Glomerular visceral epithelial cell (primary cell): ENCODE measurements at regions not wholly inside any gene's neighbourhood (a gene's known extent, or its start where the extent isn't known, plus 50 kb on each side); places are given as distances from the start of the nearest gene placed in this dataset.
"Not testable (repeated sequence)": the region's sequence is repeated elsewhere in the genome, so short reads cannot be mapped to it uniquely, and the experiment has no call there.

Experiments used
- DNase-seq: peaks from one replicate; pipeline ENCODE4 v3.0.0-alpha.2; 2016; ENCODE audit errors: extremely low spot score

GRCh38 chr13:37295573-37295972 is 190.1 kb upstream of the CSNK1A1L start:
- no peak for DNase-seq

- no peak for DNase-seq
Measured at GRCh38 chr13:37295071-37295470, 189.6 kb upstream of the CSNK1A1L start.

GRCh38 chr13:37294472-37294871 is 189.0 kb upstream of the CSNK1A1L start:
- no peak for DNase-seq

GRCh38 chr13:37293295-37293694 is 187.8 kb upstream of the CSNK1A1L start:
- no peak for DNase-seq

- DNase-seq, result no peak
Measured at GRCh38 chr13:37290716-37291505, 185.4 kb upstream of the CSNK1A1L start.

- DNase-seq, result no peak
Measured at GRCh38 chr13:37289212-37289935, 183.9 kb upstream of the CSNK1A1L start.

GRCh38 chr13:37288057-37288720 is 182.7 kb upstream of the CSNK1A1L start:
- no peak for DNase-seq

- DNase-seq, result not testable (repeated sequence)
Measured at GRCh38 chr13:37280231-37280630, 174.8 kb upstream of the CSNK1A1L start.

- peak; percentile 6 for DNase-seq
Measured at GRCh38 chr13:37277435-37278144, 172.1 kb upstream of the CSNK1A1L start.

GRCh38 chr13:37277007-37277406 is 171.5 kb upstream of the CSNK1A1L start:
- DNase-seq, result no peak

- DNase-seq, result no peak
Measured at GRCh38 chr13:37274569-37275497, 169.4 kb upstream of the CSNK1A1L start.

GRCh38 chr13:37273836-37274235 is 168.4 kb upstream of the CSNK1A1L start:
- no peak for DNase-seq

GRCh38 chr13:37270226-37271001 is 164.9 kb upstream of the CSNK1A1L start:
- DNase-seq, result no peak

GRCh38 chr13:37263871-37264270 is 158.4 kb upstream of the CSNK1A1L start:
- DNase-seq, result no peak

- no peak for DNase-seq
Measured at GRCh38 chr13:37257706-37258105, 152.2 kb upstream of the CSNK1A1L start.

- no peak for DNase-seq
Measured at GRCh38 chr13:37257051-37257450, 151.6 kb upstream of the CSNK1A1L start.

GRCh38 chr13:37241786-37242185 is 136.3 kb upstream of the CSNK1A1L start:
- DNase-seq, result peak; percentile 2

GRCh38 chr13:37230346-37230745 is 124.9 kb upstream of the CSNK1A1L start:
- DNase-seq, result no peak

GRCh38 chr13:37229931-37230330 is 124.5 kb upstream of the CSNK1A1L start:
- no peak for DNase-seq

- DNase-seq, result no peak
Measured at GRCh38 chr13:37226971-37227370, 121.5 kb upstream of the CSNK1A1L start.
